Stimulated activated CD4-positive, alpha-beta T cell treated with anti-CD3 and anti-CD28 coated beads, TNF-alpha, amount 100 ng/mL, for 48 hours (primary cell): ENCODE measurements at regions not wholly inside any gene's neighbourhood (a gene's known extent, or its start where the extent isn't known, plus 50 kb on each side); places are given as distances from the start of the nearest gene placed in this dataset.
"Not testable (repeated sequence)": the region's sequence is repeated elsewhere in the genome, so short reads cannot be mapped to it uniquely, and the experiment has no call there.

Experiments used
- DNase-seq, 3 donors: peaks; one replicate each; pipeline ENCODE4 v3.0.0-alpha.2; 2020; ENCODE audit warnings: low read depth in 3 of 3

GRCh38 chr5:18789218-18789998 is 1155.1 kb downstream of the TAF11L14 start:
- no peak for DNase-seq

GRCh38 chr5:18792145-18792544 is 1157.9 kb downstream of the TAF11L14 start:
- no peak for DNase-seq

- no peak for DNase-seq
Measured at GRCh38 chr5:18797222-18797621, 1163.0 kb downstream of the TAF11L14 start.

GRCh38 chr5:18798058-18798457 is 1163.8 kb downstream of the TAF11L14 start:
- DNase-seq = no peak

GRCh38 chr5:18799482-18800128 is 1165.3 kb downstream of the TAF11L14 start:
- DNase-seq = no peak

GRCh38 chr5:18800293-18801025 is 1166.2 kb downstream of the TAF11L14 start:
- DNase-seq = no peak

- DNase-seq = not testable (repeated sequence)
Measured at GRCh38 chr5:18801413-18801812, 1167.2 kb downstream of the TAF11L14 start.

- DNase-seq = no peak
Measured at GRCh38 chr5:18802336-18802735, 1168.1 kb downstream of the TAF11L14 start.

GRCh38 chr5:18805376-18805775 is 1171.1 kb downstream of the TAF11L14 start:
- no peak for DNase-seq

GRCh38 chr5:18807256-18808149 is 1173.2 kb downstream of the TAF11L14 start:
- DNase-seq = no peak

- no peak for DNase-seq
Measured at GRCh38 chr5:18811661-18812060, 1176.3 kb downstream of the CDH18 start.

- DNase-seq = no peak
Measured at GRCh38 chr5:18828351-18828750, 1159.6 kb downstream of the CDH18 start.

GRCh38 chr5:18829539-18829938 is 1158.5 kb downstream of the CDH18 start:
- DNase-seq = no peak

GRCh38 chr5:18850216-18850615 is 1137.8 kb downstream of the CDH18 start:
- DNase-seq = no peak

GRCh38 chr5:18872978-18873377 is 1115.0 kb downstream of the CDH18 start:
- no peak for DNase-seq

- DNase-seq = no peak
Measured at GRCh38 chr5:18876565-18876964, 1111.4 kb downstream of the CDH18 start.

- DNase-seq = no peak
Measured at GRCh38 chr5:18881615-18882014, 1106.4 kb downstream of the CDH18 start.

- no peak for DNase-seq
Measured at GRCh38 chr5:18882154-18882553, 1105.8 kb downstream of the CDH18 start.

GRCh38 chr5:18888821-18889220 is 1099.2 kb downstream of the CDH18 start:
- DNase-seq = no peak

GRCh38 chr5:18900644-18901043 is 1087.4 kb downstream of the CDH18 start:
- DNase-seq = no peak

GRCh38 chr5:18920966-18921365 is 1067.0 kb downstream of the CDH18 start:
- DNase-seq = no peak

- no peak for DNase-seq
Measured at GRCh38 chr5:18932081-18932480, 1055.9 kb downstream of the CDH18 start.
